ENCODE measurements at regions not wholly inside any gene's neighbourhood (a gene's known extent, or its start where the extent isn't known, plus 50 kb on each side); places are given as distances from the start of the nearest gene placed in this dataset.

GRCh38 chrX:42188730-42189129 lies 265.4 kb upstream of the CASK start (continued):
- TF ChIP-seq CTCF (IDR thresholded peaks at IDR 0.05 in 2 of 3, conservative IDR thresholded peaks at IDR 0.05 in 1 of 3; ENCODE audit: borderline replicate concordance in 1 of 3, insufficient read depth in 1 of 3, low read depth in 2 of 3, low read length in 2 of 3) (no peak), RAD21 (IDR thresholded peaks at IDR 0.05; ENCODE audit: low read depth) (no peak), MAX (IDR thresholded peaks at IDR 0.05) (no peak)

GRCh38 chrX:42176789-42177188 lies 253.4 kb upstream of the CASK start:
- no peaks in the 10 kb centered on the region for H3K4me1 ChIP-seq (ENCODE audit: control insufficient read depth in 1 of 2, insufficient read depth in 2 of 2, low read length in 2 of 2)
- peak; percentile 58; the same call in 1 of the 2 replicates for ATAC-seq
- H3K9ac ChIP-seq (ENCODE audit: low read length), result no peak overlapping the region
- RAD21 ChIA-PET (ENCODE audit: low non-redundant PET in 1 of 2, low total read pairs in 2 of 2, uncharacterized antibody in 2 of 2, unreplicated experiment in 2 of 2), result no interaction called here
- H3K9me2 ChIP-seq (ENCODE audit: insufficient read depth), result no peaks in the 10 kb centered on the region
- no peak for DNase-seq (ENCODE audit: low read depth, low spot score)
- POLR2A ChIA-PET, result no interaction called here
- H4K20me1 ChIP-seq (ENCODE audit: insufficient read depth), result no peaks in the 10 kb centered on the region
- intact Hi-C loops (cut with micrococcal nuclease), result no loop called here
- no TSS peak for BruUV-seq (replicated peaks)
- no peaks in the 10 kb centered on the region for H3K9me3 ChIP-seq (ENCODE audit: control insufficient read depth in 1 of 2, insufficient read depth in 1 of 2, low read depth in 1 of 2, low read length in 2 of 2)
- no peak overlapping the region for H2AFZ ChIP-seq (ENCODE audit: low read depth, low read length, poor library complexity, severe bottlenecking)
- CTCF ChIA-PET, result no interaction called here
- no peaks in the 10 kb centered on the region for H3K79me2 ChIP-seq (ENCODE audit: insufficient read depth, low read length)
- no peak overlapping the region for H3K4me2 ChIP-seq (ENCODE audit: low read length)
- H3K27me3 ChIP-seq (ENCODE audit: insufficient read depth, low read length), result no peaks in the 10 kb centered on the region
- no peak overlapping the region for H3K4me3 ChIP-seq (replicated peaks in 1 of 2; ENCODE audit: low read depth in 1 of 2, low read length in 2 of 2)
- no peaks in the 10 kb centered on the region for H3K36me3 ChIP-seq (ENCODE audit: control insufficient read depth in 1 of 2, insufficient read depth in 2 of 2, low read length in 2 of 2)
- TF ChIP-seq ZFX (IDR thresholded peaks at IDR 0.05) (no peak), CTCF (IDR thresholded peaks at IDR 0.05 in 2 of 3, conservative IDR thresholded peaks at IDR 0.05 in 1 of 3; ENCODE audit: borderline replicate concordance in 1 of 3, insufficient read depth in 1 of 3, low read depth in 2 of 3, low read length in 2 of 3) (0 out of 6 replicates have a peak, but pooled peaks of 1 of the 3 experiments have one; percentile 9), CBX3 (IDR thresholded peaks at IDR 0.05; ENCODE audit: low read depth) (no peak)
- no peak overlapping the region for H3K27ac ChIP-seq (ENCODE audit: low read depth, low read length)

Measured in HCT116 (cell line).